ENCODE measurements at regions not wholly inside any gene's neighbourhood (a gene's known extent, or its start where the extent isn't known, plus 50 kb on each side); places are given as distances from the start of the nearest gene placed in this dataset.
"Not testable (repeated sequence)": the region's sequence is repeated elsewhere in the genome, so short reads cannot be mapped to it uniquely, and the experiment has no call there.

- DNase-seq = no peak
Observed at GRCh38 chr12:68984796-68985573, 52.0 kb upstream of the CPM start.

- DNase-seq = not testable (repeated sequence)
Observed at GRCh38 chr12:68997526-68997925, 64.6 kb upstream of the CPM start.

GRCh38 chr12:68998041-68998440 lies 65.1 kb upstream of the CPM start:
- DNase-seq = no peak

GRCh38 chr12:69000074-69000473 lies 67.1 kb upstream of the CPM start:
- no peak for DNase-seq

DNA sequence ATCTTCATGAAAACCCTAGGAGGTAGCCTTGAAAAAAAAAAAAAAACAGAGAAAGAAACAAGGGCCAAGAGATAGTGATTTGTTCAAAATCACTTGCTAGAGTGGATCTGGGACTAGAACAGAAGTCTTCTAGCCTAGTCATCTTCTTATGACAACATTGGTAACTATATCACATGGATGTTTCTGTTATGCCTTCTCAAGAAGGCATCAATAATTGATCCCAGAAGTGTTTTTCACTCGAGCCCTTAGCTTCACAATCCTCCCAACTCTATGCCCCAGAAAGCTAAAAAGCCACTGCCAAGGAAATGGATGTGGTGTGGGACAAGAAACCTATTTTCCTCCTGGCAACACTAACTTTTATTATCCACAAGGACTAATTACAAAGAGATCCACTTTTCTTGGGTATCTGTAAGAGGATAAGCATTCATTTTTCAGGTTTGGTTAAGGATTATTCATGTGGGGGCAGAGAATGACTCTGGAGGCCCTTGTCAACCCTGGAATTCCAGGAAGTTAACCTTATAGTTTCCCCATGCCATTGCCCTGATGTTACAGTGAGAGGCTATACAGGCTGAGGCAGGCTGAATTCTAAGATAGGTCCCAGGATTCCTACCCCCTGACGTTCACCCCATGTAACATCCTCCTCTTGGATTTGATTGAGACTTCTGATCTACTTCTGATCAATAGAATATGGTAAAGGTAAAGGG lies 67.7 kb upstream of the CPM start:
- DNase-seq = no peak

- no peak for DNase-seq
Observed at GRCh38 chr12:69001251-69001650, 68.3 kb upstream of the CPM start.

- DNase-seq = no peak
Observed at GRCh38 chr12:69002969-69003368, 70.0 kb upstream of the CPM start.

DNA sequence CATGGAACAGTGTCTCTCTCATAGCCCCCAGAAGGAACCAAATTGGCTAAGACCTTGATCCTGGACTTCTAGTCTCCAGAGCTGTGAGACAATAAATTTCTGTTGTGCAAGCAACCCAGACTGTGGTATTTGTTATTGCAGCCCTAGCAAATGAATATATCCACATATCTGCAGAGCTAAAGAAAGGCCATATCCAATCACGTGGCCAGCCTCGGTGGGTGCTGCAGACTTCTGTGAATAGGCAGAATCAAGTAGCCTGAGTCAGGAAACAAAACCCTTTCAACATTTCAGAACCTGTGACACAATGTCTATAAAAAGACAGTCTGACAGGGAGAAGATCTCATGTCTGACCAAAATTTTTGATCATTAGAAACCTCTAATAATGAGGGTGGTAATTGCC lies 71.0 kb upstream of the CPM start:
- no peak for DNase-seq

GRCh38 chr12:69007101-69007854 lies 74.3 kb upstream of the CPM start:
- DNase-seq = peak; percentile 63

DNA sequence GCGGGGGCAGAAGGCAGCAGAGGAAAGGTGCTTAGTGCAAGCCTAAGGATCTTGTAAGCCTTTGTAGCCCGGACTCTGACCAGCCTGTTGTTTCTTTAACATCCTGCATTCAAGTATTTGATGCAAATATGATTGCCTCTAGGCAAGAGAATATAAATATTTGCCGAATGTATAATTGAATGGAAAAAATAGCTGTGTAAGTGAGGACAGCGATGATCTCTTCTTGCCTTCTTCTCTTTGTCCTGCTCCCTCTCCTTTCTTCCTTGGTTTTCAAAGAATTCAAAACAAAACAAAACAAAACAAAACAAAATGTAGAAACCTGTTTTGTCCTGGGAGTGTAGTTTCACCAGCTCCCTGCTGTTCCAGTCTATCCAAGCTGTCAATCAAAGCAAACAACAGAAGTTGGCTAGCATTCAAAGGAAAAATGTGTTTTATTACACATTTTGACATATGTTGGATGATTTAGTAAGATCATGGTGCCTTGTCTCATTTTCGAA lies 74.9 kb upstream of the CPM start:
- DNase-seq = no peak

DNA sequence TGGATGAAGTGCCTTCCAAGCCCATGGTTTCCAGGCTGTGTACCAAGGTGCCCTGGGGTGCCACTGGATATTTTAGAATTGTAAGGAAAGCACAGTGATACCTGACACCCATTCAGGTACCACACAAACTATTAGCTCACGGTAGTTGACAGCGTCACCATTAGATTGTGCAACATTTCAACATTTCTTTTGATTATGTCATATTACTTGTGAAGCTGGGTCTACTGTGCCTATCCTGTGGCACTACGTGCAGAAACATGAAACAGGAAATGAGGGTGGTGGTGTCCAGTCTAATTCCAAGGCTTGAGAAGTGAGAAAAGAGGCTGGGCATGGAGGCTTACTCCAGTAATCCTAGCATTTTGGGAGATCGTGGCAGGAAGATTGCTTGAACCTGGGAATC lies 75.5 kb upstream of the CPM start:
- DNase-seq = no peak

DNA sequence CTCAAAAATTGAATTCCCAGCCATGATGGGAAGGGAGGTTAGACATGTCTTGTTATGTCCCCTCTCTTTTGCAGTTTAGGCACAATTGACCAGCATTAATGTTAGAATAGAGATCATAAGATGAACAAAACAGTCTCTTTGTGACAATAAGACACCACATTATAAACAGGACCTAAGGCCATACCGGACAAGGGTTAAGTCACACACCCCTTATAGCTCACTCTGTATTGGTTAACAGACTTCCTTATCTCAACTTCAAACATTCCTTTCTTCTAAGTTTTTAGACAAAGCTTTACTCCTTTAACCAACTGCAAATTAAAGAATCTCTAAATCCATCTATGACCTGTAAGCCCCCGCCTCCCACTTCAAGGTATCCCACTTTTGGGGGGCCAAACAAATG lies 81.1 kb upstream of the CPM start:
- DNase-seq = no peak

- no peak for DNase-seq
Observed at GRCh38 chr12:69015017-69015416, 82.0 kb upstream of the CPM start.

- no peak for DNase-seq
Observed at GRCh38 chr12:69015831-69016230, 82.9 kb upstream of the CPM start.

GRCh38 chr12:69019082-69019481 lies 86.1 kb upstream of the CPM start:
- no peak for DNase-seq

GRCh38 chr12:69019910-69020309 lies 86.9 kb upstream of the CPM start:
- no peak for DNase-seq

DNA sequence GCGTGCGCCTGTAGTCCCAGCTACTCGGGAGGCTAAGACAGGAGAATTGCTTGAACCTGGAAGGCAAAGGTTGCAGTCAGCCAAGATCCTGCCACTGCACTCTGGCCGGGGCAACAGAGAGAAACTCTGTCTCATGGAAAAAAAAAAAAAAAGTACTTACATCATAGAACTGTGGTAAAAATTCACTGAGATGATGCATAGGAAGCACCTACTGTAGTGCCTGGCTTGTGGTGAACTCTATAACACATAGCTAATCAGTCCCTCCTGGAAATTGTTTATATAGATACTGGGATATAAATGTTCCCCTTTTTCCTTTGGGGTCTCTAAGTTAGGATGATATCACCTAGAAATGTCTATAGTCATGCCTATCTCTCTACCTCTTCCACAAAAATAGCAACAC lies 89.7 kb upstream of the CPM start:
- DNase-seq = no peak

DNA sequence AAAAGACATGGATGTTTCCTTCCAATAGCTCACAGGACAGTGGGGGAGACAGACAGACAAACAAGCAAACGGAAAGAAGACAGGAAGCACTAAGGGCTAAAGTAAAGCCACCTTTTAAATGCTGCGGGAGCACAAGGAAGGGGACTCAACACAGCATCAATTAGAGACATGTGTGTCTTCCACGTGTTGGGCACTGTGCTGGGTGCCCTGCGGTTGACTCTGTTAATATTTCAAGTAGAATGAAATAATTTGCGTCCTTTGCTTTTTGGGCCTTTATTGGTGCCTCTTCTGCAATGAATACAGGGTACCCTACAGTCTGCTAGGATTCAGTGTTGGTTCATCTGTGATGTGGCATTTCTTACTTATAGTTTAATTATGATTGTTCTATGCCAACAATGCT lies 90.9 kb upstream of the CPM start:
- DNase-seq = no peak

GRCh38 chr12:69024413-69024812 lies 91.4 kb upstream of the CPM start:
- no peak for DNase-seq

- no peak for DNase-seq
Observed at GRCh38 chr12:69024907-69025306, 91.9 kb upstream of the CPM start.

DNA sequence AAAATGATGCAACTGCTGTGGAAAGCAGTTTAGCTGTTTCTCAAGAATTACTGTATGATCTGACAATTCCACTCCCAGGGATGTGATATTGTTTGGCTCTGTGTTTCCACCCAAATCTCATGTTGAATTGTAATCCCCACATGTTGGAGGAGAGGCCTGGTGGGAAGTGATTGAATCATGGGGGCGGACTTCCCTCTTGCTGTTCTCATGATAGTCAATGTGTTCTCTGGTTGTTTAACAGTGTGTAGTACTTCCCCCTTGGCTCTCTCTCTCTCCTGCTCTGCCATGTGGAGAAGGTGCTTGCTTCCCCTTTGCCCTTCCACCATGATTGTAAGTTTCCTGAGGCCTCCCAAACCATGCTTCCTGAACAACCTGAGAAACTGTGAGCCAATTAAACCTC lies 93.4 kb upstream of the CPM start:
- DNase-seq = no peak

DNA sequence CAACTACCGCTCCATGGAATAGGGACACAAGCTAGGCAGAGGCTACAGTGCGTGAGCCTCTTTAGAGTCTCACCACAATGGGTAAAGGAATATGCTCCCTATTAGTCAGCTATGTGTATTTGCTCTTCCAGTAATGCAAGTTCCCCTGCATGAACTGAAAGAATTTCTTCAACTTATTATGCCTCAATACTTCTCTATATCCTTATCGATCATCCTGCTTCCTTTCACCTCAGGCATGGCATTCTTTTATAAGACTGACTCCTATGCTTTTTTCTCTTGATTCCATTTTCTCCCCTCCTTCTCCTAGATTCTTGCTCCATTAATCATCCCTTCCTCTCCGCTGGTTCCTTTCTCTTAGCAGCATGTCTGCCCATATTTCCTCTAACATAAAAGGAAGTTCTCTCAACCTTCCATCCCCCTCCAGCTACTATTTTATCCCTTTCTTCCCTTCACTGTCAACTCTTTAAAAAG lies 94.5 kb upstream of the CPM start:
- DNase-seq = no peak

DNA sequence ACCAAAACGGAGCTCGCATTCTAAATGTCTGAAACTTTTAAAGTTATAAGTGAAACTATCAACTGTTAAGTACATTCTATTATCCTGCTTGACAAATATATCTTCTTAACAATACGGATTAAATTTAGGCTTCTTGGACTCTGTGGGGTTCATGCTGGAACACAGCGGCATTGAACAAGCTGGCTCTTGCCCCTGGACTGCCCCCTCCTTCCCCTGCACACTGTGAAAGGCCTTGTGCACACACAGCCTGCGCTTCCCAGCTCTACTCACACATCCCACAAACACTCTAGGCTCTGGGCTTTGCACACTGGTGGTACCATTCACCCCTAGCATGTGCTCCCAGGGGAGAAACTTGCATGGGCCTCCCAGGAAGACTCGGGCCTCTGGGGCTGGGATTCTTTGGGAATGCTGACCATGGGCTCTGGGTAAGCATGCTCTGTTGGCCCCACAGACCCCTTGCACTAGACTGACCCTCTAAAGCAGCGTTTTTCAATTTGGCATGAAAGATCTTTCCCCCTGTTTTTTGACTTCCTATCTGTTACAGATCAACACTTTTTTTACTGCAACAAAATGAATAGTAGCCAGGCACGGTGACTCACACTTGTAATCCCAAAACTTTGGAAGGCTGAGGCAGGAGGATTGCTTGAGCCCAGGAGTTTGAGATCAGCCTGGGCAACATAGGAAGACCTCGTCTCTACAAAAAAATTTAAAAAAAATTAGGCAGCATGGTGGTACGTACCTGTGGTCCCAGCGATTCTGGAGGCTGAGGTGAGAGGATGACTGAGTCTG lies 96.2 kb upstream of the CPM start:
- no peak for DNase-seq

All from NCI-H187 treated with DMSO at 0.1 percent for 48 hours (cell line).